ENCODE measurements at regions not wholly inside any gene's neighbourhood (a gene's known extent, or its start where the extent isn't known, plus 50 kb on each side); places are given as distances from the start of the nearest gene placed in this dataset.

DNA sequence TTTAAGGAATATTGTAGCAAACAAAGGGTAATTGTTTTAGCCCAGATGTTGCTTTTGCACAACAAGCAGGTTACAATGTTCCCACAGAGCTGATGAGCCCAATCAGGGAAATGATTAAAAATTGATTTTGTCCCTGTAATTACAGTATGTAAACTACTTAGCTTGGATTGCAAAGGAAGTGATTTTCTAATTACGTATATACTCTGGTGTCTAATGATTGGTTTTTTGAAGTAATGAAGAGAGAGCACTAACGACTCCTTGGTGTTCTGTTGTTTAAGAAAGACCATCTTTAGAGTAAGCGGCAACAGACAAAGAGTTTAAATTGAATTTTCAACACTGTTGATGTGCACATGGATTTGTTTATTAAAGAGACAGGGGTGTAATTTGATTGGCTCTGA is 95.3 kb upstream of the ZNF536 start:
- H3K4me2 ChIP-seq (ENCODE audit: low read length): no peak overlapping the region
- H3K36me3 ChIP-seq (ENCODE audit: control insufficient read depth, low read length): no peaks in the 10 kb centered on the region
- TF ChIP-seq, protein P1, sequence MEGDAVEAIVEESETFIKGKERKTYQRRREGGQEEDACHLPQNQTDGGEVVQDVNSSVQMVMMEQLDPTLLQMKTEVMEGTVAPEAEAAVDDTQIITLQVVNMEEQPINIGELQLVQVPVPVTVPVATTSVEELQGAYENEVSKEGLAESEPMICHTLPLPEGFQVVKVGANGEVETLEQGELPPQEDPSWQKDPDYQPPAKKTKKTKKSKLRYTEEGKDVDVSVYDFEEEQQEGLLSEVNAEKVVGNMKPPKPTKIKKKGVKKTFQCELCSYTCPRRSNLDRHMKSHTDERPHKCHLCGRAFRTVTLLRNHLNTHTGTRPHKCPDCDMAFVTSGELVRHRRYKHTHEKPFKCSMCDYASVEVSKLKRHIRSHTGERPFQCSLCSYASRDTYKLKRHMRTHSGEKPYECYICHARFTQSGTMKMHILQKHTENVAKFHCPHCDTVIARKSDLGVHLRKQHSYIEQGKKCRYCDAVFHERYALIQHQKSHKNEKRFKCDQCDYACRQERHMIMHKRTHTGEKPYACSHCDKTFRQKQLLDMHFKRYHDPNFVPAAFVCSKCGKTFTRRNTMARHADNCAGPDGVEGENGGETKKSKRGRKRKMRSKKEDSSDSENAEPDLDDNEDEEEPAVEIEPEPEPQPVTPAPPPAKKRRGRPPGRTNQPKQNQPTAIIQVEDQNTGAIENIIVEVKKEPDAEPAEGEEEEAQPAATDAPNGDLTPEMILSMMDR (IDR thresholded peaks at IDR 0.05; ENCODE audit: low read depth, low read length, poor library complexity, severe bottlenecking): no peak
- TF ChIP-seq EZH2phosphoT487 (IDR thresholded peaks at IDR 0.05; ENCODE audit: borderline replicate concordance, low read length): no peak
- no peaks in the 10 kb centered on the region for H3K9me3 ChIP-seq (ENCODE audit: control insufficient read depth, insufficient read depth, low read length)
- no peak overlapping the region for H3K27ac ChIP-seq (ENCODE audit: low read depth, low read length)
- no peaks in the 10 kb centered on the region for H3K4me1 ChIP-seq (ENCODE audit: control insufficient read depth, low read length)
- no peaks in the 10 kb centered on the region for H3K9me2 ChIP-seq (replicated peaks; ENCODE audit: control insufficient read depth, low read length)
- no peaks in the 10 kb centered on the region for H3F3A ChIP-seq (ENCODE audit: control insufficient read depth, insufficient read depth)
- no peaks in the 10 kb centered on the region for H3K79me2 ChIP-seq (ENCODE audit: control insufficient read depth, low read length)
- H4K20me1 ChIP-seq (ENCODE audit: control insufficient read depth, insufficient read depth, low read depth, low read length): no peaks in the 10 kb centered on the region
- H3K4me3 ChIP-seq (ENCODE audit: low read length): no peak overlapping the region
- H3K27me3 ChIP-seq (ENCODE audit: control insufficient read depth, low read length): no peaks in the 10 kb centered on the region

DNA sequence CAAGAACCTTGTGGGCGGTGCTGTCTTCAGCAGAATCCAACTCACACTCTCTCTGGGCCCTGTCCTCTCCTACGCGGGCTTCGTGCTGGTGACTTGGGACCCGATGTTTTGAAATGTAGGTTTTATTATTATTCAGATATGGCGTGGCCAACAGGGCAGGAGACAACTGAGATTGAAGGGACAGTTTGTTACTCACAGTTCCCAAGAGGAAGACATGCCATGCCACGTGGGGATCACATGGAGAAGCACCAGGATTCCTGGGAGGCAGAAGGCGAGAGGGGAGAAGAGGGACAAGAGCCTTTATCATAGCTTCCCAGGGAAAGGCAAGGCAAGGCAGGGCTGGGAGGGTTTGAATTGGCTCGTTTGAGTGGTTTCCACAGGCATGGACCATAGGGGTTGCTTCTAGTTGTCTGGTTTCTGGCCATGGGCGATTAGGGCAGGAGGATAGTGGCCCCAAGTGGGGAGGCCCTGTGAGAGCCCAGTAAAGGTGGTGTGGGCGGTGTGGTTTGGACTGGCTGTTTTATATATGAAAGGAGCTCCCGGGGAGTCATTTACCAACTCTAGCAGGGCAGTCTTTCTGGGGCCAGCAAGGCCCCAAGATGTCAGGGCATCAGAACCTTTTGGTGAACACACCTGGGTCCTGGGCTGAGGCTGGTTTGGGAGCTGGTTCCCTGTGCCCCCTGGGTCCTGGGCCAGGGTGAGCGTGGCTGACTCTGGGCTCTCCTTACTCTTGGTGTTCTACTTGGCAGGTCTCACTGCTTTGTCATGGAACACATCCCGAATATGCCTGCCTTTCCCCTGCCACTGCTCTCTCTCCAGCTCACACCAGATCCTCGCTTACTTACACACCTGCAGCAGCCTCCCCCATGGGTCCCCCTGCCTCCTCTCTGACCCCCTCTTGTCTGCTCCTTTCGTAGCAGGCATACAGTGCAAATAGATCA is 94.0 kb upstream of the ZNF536 start:
- H3K27ac ChIP-seq (ENCODE audit: low read depth, low read length): no peak overlapping the region
- H3K27me3 ChIP-seq (ENCODE audit: control insufficient read depth, low read length): no peaks in the 10 kb centered on the region
- no peaks in the 10 kb centered on the region for H3K4me1 ChIP-seq (ENCODE audit: control insufficient read depth, low read length)
- no peaks in the 10 kb centered on the region for H3K9me3 ChIP-seq (ENCODE audit: control insufficient read depth, insufficient read depth, low read length)
- H3K36me3 ChIP-seq (ENCODE audit: control insufficient read depth, low read length): no peaks in the 10 kb centered on the region
- H3K9me2 ChIP-seq (replicated peaks; ENCODE audit: control insufficient read depth, low read length): no peaks in the 10 kb centered on the region
- no peaks in the 10 kb centered on the region for H3K79me2 ChIP-seq (ENCODE audit: control insufficient read depth, low read length)
- H3K4me3 ChIP-seq (ENCODE audit: low read length): no peak overlapping the region
- H4K20me1 ChIP-seq (ENCODE audit: control insufficient read depth, insufficient read depth, low read depth, low read length): no peaks in the 10 kb centered on the region
- no peak for TF ChIP-seq EZH2phosphoT487 (IDR thresholded peaks at IDR 0.05; ENCODE audit: borderline replicate concordance, low read length)
- TF ChIP-seq, protein P1 (IDR thresholded peaks at IDR 0.05; ENCODE audit: low read depth, low read length, poor library complexity, severe bottlenecking): no peak
- no peaks in the 10 kb centered on the region for H3F3A ChIP-seq (ENCODE audit: control insufficient read depth, insufficient read depth)
- no peak overlapping the region for H3K4me2 ChIP-seq (ENCODE audit: low read length)

DNA sequence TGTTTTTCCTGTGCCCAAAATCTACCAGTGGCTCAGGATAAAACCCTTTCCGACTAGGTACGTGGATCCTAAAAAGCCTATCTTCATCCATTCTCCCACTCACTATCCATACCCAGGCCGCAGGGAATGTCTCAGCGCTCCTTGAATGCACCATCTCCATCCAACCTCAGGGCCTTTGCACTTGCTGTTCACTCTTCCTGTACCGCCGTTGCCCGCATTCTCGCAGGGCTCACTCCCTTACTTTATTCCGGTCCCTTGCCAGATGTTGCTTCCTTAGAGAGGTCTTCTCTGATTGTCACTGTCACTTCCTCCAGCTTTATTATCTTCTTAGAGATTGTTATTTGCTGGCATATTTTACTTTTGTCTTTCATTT is 93.3 kb upstream of the ZNF536 start:
- Histone ChIP-seq H3K4me3 (ENCODE audit: low read length) (no peak overlapping the region), H3K4me1 (ENCODE audit: control insufficient read depth, low read length) (no peaks in the 10 kb centered on the region), H3K27me3 (ENCODE audit: control insufficient read depth, low read length) (no peaks in the 10 kb centered on the region), H3K9me2 (replicated peaks; ENCODE audit: control insufficient read depth, low read length) (no peaks in the 10 kb centered on the region), H3K9me3 (ENCODE audit: control insufficient read depth, insufficient read depth, low read length) (no peaks in the 10 kb centered on the region), H3F3A (ENCODE audit: control insufficient read depth, insufficient read depth) (no peaks in the 10 kb centered on the region), H3K79me2 (ENCODE audit: control insufficient read depth, low read length) (no peaks in the 10 kb centered on the region), H4K20me1 (ENCODE audit: control insufficient read depth, insufficient read depth, low read depth, low read length) (no peaks in the 10 kb centered on the region), H3K36me3 (ENCODE audit: control insufficient read depth, low read length) (no peaks in the 10 kb centered on the region), H3K4me2 (ENCODE audit: low read length) (no peak overlapping the region), H3K27ac (ENCODE audit: low read depth, low read length) (no peak overlapping the region)
- TF ChIP-seq, protein P1 (IDR thresholded peaks at IDR 0.05; ENCODE audit: low read depth, low read length, poor library complexity, severe bottlenecking): no peak
- TF ChIP-seq EZH2phosphoT487 (IDR thresholded peaks at IDR 0.05; ENCODE audit: borderline replicate concordance, low read length): no peak

Data from DOHH2 (cell line).